ENCODE measurements at regions not wholly inside any gene's neighbourhood (a gene's known extent, or its start where the extent isn't known, plus 50 kb on each side); places are given as distances from the start of the nearest gene placed in this dataset.
A peak's percentile ranks its signal among the peaks of the same experiment; 100 is the strongest.

GRCh38 chr20:51335329-51335841 lies 207.1 kb downstream of the NFATC2 start:
- Mint-ChIP-seq H3K27me3 (peaks cover 3% of the 10 kb centered on the region), H3K36me3 (peaks cover 6% of the 10 kb centered on the region), H3K4me1 (peaks cover 0 to 4% (median 0%) of the 10 kb centered on the region in 3 donors), H3K9me3 (no peaks in the 10 kb centered on the region), H3K4me3 (no peak overlapping the region), H3K27ac (no peak overlapping the region)

- Mint-ChIP-seq H3K36me3 (peaks cover 4% of the 10 kb centered on the region), H3K4me1 (peaks cover 0 to 4% (median 0%) of the 10 kb centered on the region in 3 donors), H3K27me3 (peaks cover 3% of the 10 kb centered on the region), H3K27ac (no peak overlapping the region), H3K9me3 (peaks cover 4 to 6% (median 5%) of the 10 kb centered on the region in 3 donors), H3K4me3 (no peak overlapping the region)
These were observed 207.9 kb downstream of the NFATC2 start for GRCh38 chr20:51334609-51335008.

- Mint-ChIP-seq H3K36me3 (peaks cover 4% of the 10 kb centered on the region), H3K9me3 (peaks cover 4 to 9% (median 6%) of the 10 kb centered on the region in 3 donors), H3K27ac (no peak overlapping the region), H3K4me1 (peaks cover 0 to 4% (median 0%) of the 10 kb centered on the region in 3 donors), H3K4me3 (no peak overlapping the region), H3K27me3 (peaks cover 3% of the 10 kb centered on the region)
These were observed 208.5 kb downstream of the NFATC2 start for GRCh38 chr20:51333971-51334370.

DNA sequence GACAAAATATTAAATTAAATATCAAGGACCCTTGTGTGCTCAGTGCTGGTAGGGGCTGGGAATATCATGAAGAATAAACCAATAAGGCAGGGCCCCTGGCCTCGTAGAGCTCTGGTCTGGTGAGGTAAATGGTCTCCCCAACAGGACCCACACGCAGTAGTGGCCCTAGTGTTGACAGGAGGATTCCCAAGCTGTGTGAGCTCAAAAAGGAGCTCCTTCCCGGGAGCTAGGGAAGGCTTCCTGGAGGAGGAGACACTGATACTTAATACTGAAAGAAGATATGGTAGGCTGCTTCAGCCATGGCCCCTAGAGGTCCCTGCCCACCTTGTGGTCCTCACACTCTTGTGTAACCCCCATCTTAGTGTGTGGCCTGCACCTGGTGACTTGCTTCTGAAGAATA lies 209.1 kb downstream of the NFATC2 start:
- Mint-ChIP-seq H3K36me3 (peaks cover 4% of the 10 kb centered on the region), H3K4me3 (no peak overlapping the region), H3K27me3 (peaks cover 3% of the 10 kb centered on the region), H3K4me1 (peaks cover 0 to 4% (median 0%) of the 10 kb centered on the region in 3 donors), H3K9me3 (peaks cover 4 to 9% (median 6%) of the 10 kb centered on the region in 3 donors), H3K27ac (no peak overlapping the region)

- Mint-ChIP-seq H3K36me3 (peaks cover 2% of the 10 kb centered on the region), H3K9me3 (peaks cover 4 to 9% (median 6%) of the 10 kb centered on the region in 3 donors), H3K4me3 (no peak overlapping the region), H3K27me3 (peaks cover 8% of the 10 kb centered on the region), H3K4me1 (no peaks in the 10 kb centered on the region), H3K27ac (no peak overlapping the region)
These were observed 211.0 kb downstream of the NFATC2 start for GRCh38 chr20:51331481-51331880.

DNA sequence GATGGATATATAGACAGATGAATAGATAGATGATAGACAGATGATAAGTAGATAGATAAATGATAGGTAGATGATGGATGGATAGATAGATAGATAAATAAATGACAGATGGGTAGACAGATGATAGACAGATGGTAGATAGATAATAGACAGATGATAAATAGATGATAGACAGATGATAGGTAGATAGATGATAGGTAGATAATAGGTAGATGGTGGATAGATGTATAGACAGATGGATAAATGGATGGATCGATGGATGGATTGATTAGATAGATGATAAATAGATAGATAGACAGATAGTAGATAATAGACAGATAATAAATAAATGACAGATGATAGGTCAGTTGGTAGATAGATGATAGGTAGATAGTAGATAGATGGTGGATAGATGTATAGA lies 212.7 kb downstream of the NFATC2 start:
- peaks cover 4 to 13% (median 6%) of the 10 kb centered on the region in 3 donors for H3K9me3 Mint-ChIP-seq
- peaks cover 9% of the 10 kb centered on the region for H3K27me3 Mint-ChIP-seq
- H3K4me1 Mint-ChIP-seq = no peaks in the 10 kb centered on the region
- H3K36me3 Mint-ChIP-seq = peaks cover 2% of the 10 kb centered on the region
- H3K4me3 Mint-ChIP-seq = no peak overlapping the region
- H3K27ac Mint-ChIP-seq = no peak overlapping the region

DNA sequence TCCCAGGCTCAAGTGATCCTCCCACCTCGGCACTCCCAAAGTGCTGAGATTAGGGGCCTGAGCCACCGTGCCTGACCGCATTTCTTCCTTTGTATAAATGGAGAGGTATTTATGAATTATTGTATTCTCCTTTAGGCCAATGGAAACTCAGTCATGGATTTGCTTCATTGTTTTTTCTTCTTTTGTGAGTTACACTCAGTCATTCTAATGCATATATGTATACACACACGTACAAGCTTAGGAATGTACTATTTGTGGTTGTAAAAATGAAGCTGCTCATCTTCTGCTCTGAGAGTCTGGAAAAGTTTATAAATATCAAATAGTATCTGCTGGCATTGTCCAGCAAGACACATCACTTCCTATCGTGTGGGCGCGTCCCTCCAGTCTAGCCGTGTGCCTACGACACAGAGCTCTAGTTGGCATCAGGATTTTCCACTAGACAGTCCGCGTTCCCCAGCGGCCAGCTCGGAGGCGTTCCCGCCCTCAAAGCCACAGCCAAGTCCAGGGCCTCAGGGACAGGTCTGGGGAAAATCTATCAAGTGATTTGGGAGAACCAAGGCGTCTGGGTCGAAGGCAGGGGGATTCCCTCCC lies 215.2 kb downstream of the NFATC2 start:
- peaks cover 0 to 4% (median 0%) of the 10 kb centered on the region in 3 donors for H3K4me1 Mint-ChIP-seq
- H3K36me3 Mint-ChIP-seq = peaks cover 2% of the 10 kb centered on the region
- no peak overlapping the region for H3K27ac Mint-ChIP-seq
- H3K9me3 Mint-ChIP-seq = peaks cover 4 to 13% (median 6%) of the 10 kb centered on the region in 3 donors
- H3K27me3 Mint-ChIP-seq = peaks cover 10% of the 10 kb centered on the region
- H3K4me3 Mint-ChIP-seq = no peak overlapping the region

DNA sequence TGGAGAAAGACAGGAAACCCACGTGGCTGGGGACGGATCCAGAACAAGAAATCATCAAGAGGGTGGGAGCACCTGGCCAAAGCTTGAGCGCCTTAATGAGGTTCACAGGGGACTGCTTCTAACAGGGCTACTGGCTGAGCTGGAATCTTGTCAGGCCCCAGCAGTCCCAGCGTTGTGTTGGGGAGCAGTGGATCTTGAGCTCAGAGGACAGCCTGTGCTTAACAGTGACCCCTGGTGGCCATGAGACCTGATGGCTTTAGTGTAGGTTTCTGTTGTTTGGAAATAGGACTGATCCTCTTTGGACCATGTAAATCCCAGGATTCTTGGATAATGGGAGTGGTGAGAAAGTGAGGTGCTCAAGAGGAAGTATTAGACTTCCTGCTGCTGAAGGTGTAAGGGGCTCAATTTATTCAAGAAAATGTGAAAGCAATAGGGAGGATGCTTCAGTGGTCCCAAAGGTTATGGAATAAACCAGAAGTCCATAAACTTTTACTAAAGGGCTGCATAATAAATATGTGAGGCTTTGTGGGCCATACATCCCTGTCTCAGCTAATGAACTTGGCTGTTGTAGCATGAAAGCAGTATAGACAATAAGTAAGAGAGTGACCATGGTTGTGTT lies 216.2 kb downstream of the NFATC2 start:
- Mint-ChIP-seq H3K27me3 (peaks cover 8% of the 10 kb centered on the region), H3K36me3 (no peaks in the 10 kb centered on the region), H3K27ac (no peak overlapping the region), H3K4me1 (peaks cover 0 to 4% (median 0%) of the 10 kb centered on the region in 3 donors), H3K4me3 (no peak overlapping the region), H3K9me3 (peaks cover 4 to 13% (median 6%) of the 10 kb centered on the region in 3 donors)

- H3K4me1 Mint-ChIP-seq = peaks cover 0 to 4% (median 0%) of the 10 kb centered on the region in 3 donors
- H3K27ac Mint-ChIP-seq = no peak overlapping the region
- no peak overlapping the region for H3K4me3 Mint-ChIP-seq
- H3K9me3 Mint-ChIP-seq = peaks cover 0 to 9% (median 5%) of the 10 kb centered on the region in 3 donors
- H3K36me3 Mint-ChIP-seq = no peaks in the 10 kb centered on the region
- peaks cover 6% of the 10 kb centered on the region for H3K27me3 Mint-ChIP-seq
These were observed 220.3 kb downstream of the NFATC2 start for GRCh38 chr20:51322164-51322707.

DNA sequence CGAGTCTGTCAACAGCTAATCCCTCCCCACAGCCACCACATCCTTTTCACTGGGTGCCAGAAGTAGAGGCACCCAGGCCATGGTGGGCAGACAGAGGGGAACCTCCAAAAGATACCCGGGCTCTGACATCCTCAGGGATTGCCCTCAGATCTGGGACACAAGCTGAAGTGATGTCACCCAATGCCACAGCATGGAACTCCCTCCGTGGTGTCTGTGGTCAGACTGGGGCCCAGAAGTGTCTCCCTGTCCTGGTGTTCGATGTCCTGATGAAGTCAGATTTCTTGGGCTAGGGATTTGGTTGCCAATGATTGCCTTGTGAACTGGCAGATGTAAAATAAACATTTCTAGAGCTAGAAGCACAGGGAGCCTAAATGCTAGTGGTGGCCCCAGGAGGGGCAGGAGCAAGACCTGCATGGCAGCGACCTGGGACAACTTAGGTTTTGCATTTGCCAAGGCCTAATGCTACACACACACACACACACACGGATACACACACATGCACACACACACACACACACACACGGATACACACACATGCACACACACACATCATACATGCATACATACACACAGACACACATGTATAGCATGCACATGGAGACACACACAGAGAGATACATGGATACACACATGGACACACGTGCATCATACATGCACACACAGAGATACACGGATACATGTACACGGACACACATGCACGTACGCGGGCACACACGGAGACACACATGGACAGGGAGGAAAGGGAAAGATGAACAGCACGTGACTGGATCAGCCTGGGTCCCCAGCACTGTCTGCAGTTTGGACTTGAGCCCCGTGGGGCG lies 221.0 kb downstream of the NFATC2 start:
- H3K36me3 Mint-ChIP-seq = no peaks in the 10 kb centered on the region
- H3K9me3 Mint-ChIP-seq = peaks cover 0 to 9% (median 5%) of the 10 kb centered on the region in 3 donors
- no peak overlapping the region for H3K4me3 Mint-ChIP-seq
- H3K27ac Mint-ChIP-seq = no peak overlapping the region
- peaks cover 5% of the 10 kb centered on the region for H3K27me3 Mint-ChIP-seq
- H3K4me1 Mint-ChIP-seq = peaks cover 0 to 4% (median 0%) of the 10 kb centered on the region in 3 donors

DNA sequence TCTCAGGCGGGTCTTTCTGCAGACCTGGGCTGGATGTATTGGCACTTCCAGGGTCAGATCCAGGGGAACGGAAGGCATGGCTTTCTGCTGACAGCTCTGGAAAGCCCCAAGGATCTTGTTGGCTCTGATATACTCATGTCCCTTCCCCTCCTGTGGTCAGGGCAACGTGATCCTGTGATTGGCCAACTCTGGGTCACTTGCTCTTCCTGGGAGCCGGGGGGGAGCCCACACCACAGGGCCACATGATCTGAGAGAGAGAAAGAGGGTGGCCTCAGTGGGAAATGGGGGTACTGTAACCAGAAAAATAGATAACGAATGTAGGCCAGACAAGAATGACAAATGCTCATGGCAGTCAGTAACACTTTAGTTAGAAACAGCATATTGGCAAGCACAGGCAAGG lies 223.0 kb downstream of the NFATC2 start:
- Mint-ChIP-seq H3K36me3 (no peaks in the 10 kb centered on the region), H3K27me3 (peaks cover 6% of the 10 kb centered on the region), H3K27ac (no peak overlapping the region), H3K9me3 (peaks cover 2 to 8% (median 6%) of the 10 kb centered on the region in 3 donors), H3K4me1 (peaks cover 0 to 4% (median 0%) of the 10 kb centered on the region in 3 donors), H3K4me3 (no peak overlapping the region)

GRCh38 chr20:51318058-51318949 lies 224.2 kb downstream of the NFATC2 start:
- no peak overlapping the region for H3K27ac Mint-ChIP-seq
- no peaks in the 10 kb centered on the region for H3K36me3 Mint-ChIP-seq
- H3K27me3 Mint-ChIP-seq = peaks cover 4% of the 10 kb centered on the region
- peak overlapping the region in 3 of 4 donors; percentile 61 to 78 (median 63) for H3K4me3 Mint-ChIP-seq
- peaks cover 2 to 8% (median 6%) of the 10 kb centered on the region in 3 donors for H3K9me3 Mint-ChIP-seq
- H3K4me1 Mint-ChIP-seq = peaks cover 0 to 2% (median 0%) of the 10 kb centered on the region in 3 donors

- H3K4me3 Mint-ChIP-seq = no peak overlapping the region
These were observed 227.1 kb downstream of the NFATC2 start for GRCh38 chr20:51315390-51315789.

DNA sequence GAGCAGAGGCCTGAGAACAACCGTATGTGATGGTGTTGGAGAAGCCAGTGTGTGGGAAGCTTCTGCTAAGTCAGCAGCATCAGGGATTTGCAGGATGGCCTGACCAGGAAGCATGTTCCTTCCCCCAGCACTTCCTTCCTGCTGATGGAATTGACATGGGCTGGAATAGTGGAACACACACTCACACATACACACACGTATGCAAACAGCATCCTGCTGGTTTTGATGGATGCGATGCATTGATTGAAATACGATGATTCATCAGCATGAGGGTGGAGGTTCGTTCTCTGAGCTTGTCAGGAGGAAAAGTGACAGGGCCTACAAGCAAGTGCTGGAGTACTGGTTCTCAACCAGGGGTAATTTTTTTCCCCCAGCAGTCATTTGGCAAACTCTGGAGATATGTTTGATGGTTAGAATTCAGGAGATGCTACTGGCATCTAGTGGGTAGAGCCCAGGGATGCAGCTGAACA lies 229.1 kb downstream of the NFATC2 start:
- Mint-ChIP-seq H3K9me3 (peaks cover 0 to 3% (median 2%) of the 10 kb centered on the region in 3 donors), H3K36me3 (no peaks in the 10 kb centered on the region), H3K27ac (no peak overlapping the region), H3K27me3 (peaks cover 26% of the 10 kb centered on the region), H3K4me3 (no peak overlapping the region), H3K4me1 (no peaks in the 10 kb centered on the region)

More at GRCh38 chr20:51315390-51315789, 227.1 kb downstream of the NFATC2 start:
- Mint-ChIP-seq H3K27ac (no peak overlapping the region), H3K27me3 (peaks cover 20% of the 10 kb centered on the region), H3K9me3 (peaks cover 2 to 8% (median 6%) of the 10 kb centered on the region in 3 donors), H3K4me1 (no peaks in the 10 kb centered on the region), H3K36me3 (no peaks in the 10 kb centered on the region)

Data from IgD-negative memory B cell (primary cell).